ENCODE measurements at regions not wholly inside any gene's neighbourhood (a gene's known extent, or its start where the extent isn't known, plus 50 kb on each side); places are given as distances from the start of the nearest gene placed in this dataset.

DNA sequence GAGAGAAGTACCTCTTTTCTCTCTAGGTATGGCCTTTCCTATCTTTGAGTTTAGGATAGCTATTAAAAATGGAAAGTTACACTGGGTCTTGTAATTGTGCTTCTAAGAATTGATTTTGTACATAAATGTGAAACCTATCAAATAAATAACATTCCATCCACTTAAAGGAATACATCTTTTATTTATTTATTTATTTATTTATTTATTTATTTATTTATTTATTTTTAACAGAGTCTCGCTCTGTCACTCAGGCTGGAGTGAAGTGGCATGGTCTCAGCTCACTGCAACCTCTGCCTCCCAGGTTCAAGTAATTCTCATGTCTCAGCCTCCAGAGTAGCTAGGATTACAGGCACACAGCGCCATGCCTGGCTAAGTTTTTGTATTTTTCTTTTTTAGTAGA lies 1114.0 kb upstream of the EEF2KMT start:
- TF ChIP-seq POLR2A (IDR thresholded peaks at IDR 0.05): no peak
- TF ChIP-seq CTCF (IDR thresholded peaks at IDR 0.05): no peak
- TF ChIP-seq POLR2AphosphoS5 (IDR thresholded peaks at IDR 0.05): no peak
